Coronary artery (tissue), 2 donors: ENCODE measurements at regions not wholly inside any gene's neighbourhood (a gene's known extent, or its start where the extent isn't known, plus 50 kb on each side); places are given as distances from the start of the nearest gene placed in this dataset.
"Not testable (repeated sequence)": the region's sequence is repeated elsewhere in the genome, so short reads cannot be mapped to it uniquely, and the experiment has no call there.

ENCODE experiments used
- DNase-seq: peaks from one replicate; pipeline ENCODE4 v3.0.0-alpha.2; 2017; ENCODE audit warnings: low spot score
- H3K27ac ChIP-seq, 2 donors: fragments of 200-600 bp; sonication (generic); one replicate each; pipeline ENCODE4 v1.5.1; 2016 to 2019
- H3K4me3 ChIP-seq: fragments of 200-600 bp; sonication (generic); 2 replicates; pipeline ENCODE4 v1.5.1; 2016; ENCODE audit warnings: mild to moderate bottlenecking, moderate library complexity
- CTCF ChIP-seq: fragments of 200-600 bp; sonication (generic); IDR thresholded peaks from one replicate; pipeline ENCODE4 v1.5.1; 2019; ENCODE audit warnings: antibody characterized with exemption

DNA sequence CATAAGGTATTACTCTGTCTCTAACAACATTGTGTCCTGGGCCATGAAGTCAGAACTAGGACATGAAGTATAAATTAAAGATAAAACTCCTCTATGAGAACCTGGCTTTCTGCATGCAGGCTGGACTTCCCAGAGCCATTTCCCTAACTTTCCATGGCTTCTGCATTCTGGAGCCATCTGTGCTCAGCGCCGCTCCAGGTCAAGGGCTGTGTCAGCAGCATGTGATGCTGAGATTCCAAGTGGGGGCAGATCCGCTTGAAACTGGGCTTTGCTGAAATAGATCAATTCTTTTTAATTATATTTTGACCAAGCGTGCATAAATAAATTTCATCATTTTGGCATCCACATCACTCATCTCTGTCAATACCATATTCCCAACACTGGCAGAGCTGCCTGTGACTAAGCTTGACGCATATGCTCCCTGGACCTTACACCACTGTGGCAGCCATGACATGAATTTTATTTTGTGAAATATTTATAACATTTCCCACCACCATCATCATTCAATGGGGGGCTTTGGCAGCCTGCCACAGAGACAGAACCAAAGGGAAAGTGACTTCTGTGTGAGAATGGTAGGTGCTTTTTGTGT, 110.4 kb upstream of the KCNK1 start:
- Histone ChIP-seq H3K27ac (no peak overlapping the region), H3K4me3 (no peak overlapping the region)
- no peak for TF ChIP-seq CTCF
- DNase-seq: no peak

GRCh38 chr1:233505130-233505529, 108.8 kb upstream of the KCNK1 start:
- DNase-seq: no peak
- no peak overlapping the region for H3K27ac ChIP-seq
- TF ChIP-seq CTCF: no peak
- H3K4me3 ChIP-seq: no peak overlapping the region

DNA sequence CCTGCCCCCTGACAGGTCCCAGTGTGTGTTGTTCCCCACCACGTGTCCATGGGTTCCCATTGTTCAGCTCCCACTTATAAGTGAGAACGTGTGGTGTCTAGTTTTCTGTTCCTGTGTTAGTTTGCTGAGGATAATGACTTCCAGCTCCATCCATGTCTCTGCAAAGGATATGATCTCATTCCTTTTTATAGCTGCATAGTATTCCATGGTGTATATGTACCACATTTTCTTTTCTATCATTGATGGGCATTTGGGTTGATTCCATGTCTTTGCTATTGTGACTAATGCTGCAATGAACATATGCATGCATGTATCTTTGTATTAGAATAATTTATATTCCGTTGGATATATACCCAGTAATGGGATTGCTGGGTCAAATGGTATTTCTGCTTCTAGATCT, 108.0 kb upstream of the KCNK1 start:
- not testable (repeated sequence) for DNase-seq, H3K27ac ChIP-seq, H3K4me3 ChIP-seq

GRCh38 chr1:233509526-233509925, 104.4 kb upstream of the KCNK1 start:
- TF ChIP-seq CTCF: no peak
- H3K27ac ChIP-seq: no peak overlapping the region
- DNase-seq: no peak
- no peak overlapping the region for H3K4me3 ChIP-seq

DNA sequence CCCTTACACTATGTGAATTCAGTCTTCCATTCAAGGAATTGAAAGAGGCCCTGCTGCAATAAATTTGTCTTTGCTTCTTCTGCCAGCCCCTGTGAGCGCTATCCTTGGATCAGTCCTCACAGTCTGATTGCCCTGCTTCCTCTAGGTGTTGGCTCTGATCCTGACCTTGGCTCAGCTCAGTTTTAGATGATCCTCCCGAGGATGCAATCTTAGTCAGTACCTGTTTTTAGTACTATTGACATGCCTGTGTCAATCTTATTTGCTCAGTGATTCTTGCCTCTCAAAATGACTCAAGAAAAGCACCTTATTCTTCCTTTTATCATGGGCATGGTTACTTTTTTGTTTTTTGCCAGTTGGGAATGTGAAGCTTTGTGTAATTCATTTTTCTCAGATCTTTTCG, 101.4 kb upstream of the KCNK1 start:
- no peak overlapping the region for H3K4me3 ChIP-seq
- no peak for DNase-seq
- no peak overlapping the region for H3K27ac ChIP-seq
- no peak for TF ChIP-seq CTCF

DNA sequence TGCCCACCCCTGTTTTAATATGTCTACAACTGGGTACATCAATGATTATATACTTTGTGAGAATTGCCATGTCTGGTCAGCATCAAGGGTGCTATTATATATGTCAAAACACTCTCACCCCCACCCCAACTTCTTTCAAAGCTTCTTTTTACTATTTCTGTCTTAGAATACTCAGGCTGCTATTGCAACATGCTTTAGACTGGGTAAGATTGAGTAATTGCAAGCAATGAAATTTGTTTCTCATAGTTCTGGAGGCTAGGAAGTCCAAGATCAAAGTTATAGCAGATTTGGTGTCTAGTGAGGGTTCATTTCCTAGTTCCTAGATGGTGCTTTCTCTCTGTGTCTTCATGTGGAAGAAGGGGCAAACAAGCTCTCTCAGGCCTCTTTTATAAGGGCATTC, 100.5 kb upstream of the KCNK1 start:
- Histone ChIP-seq H3K4me3 (no peak overlapping the region), H3K27ac (no peak overlapping the region)
- TF ChIP-seq CTCF: no peak
- no peak for DNase-seq

- TF ChIP-seq CTCF: no peak
- Histone ChIP-seq H3K4me3 (no peak overlapping the region), H3K27ac (no peak overlapping the region)
- DNase-seq: no peak
Measured at GRCh38 chr1:233514946-233515391, 98.9 kb upstream of the KCNK1 start.

DNA sequence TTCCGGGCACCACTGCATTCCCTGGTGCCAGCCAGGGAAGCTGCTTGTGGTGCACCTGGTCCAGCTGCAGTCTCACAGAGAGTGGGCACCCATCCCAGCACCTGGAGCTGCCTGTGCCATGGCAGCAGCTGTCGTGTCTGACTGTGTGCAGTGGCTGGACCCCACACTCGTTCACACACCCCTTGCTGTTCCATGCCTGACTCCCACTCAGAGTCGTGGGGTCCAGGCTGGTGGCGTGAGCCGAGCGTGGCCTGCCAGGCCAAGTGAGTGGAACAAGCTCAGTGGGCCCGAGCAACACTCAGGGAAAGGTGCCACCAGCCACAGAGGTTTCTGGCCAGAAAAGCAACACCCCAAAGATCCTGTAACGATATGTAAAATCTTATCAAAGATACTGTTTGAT, 97.2 kb upstream of the KCNK1 start:
- Histone ChIP-seq H3K27ac (no peak overlapping the region), H3K4me3 (no peak overlapping the region)
- no peak for TF ChIP-seq CTCF
- no peak for DNase-seq
